Erythroblast (primary cell): ENCODE measurements at regions not wholly inside any gene's neighbourhood (a gene's known extent, or its start where the extent isn't known, plus 50 kb on each side); places are given as distances from the start of the nearest gene placed in this dataset.

ENCODE experiments used
- GATA1 ChIP-seq: IDR thresholded peaks from 2 replicates; pipeline ENCODE4 v1.6.1; 2011; ENCODE audit warnings: low read depth, mild to moderate bottlenecking, control low read depth, low read length, moderate library complexity
- POLR2A ChIP-seq: IDR thresholded peaks from 2 replicates; pipeline ENCODE4 v1.6.1; 2011; ENCODE audit warnings: mild to moderate bottlenecking, low read length

- TF ChIP-seq POLR2A = no peak
- no peak for TF ChIP-seq GATA1
Observed at GRCh38 chr12:17137396-17137795, 531.4 kb upstream of the LMO3 start.
